Suppressor macrophage (primary cell): ENCODE measurements at regions not wholly inside any gene's neighbourhood (a gene's known extent, or its start where the extent isn't known, plus 50 kb on each side); places are given as distances from the start of the nearest gene placed in this dataset.

ENCODE experiments used
- DNase-seq, 4 experiments: peaks; one replicate each; pipeline ENCODE4 v3.0.0-alpha.2; 2020 to 2022

DNA sequence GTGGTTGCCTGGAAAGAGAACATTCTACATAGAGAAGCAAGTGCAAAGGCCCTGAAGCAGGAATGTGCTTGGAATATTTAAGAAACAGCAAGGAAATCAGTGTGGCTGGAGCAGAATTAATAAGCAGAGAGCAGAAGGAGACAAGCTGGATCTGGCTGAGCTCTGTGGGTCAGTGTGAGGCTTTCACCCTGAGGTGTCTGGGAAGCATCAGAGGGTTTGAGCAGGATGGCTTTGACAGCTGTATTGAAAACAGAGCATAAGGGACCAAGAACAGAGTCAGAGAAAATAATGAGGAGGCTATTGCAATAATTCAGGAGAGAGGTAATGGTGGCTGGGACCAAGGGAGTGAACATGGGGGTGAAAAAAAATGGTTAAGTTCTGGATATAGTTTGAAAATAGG is 199.6 kb downstream of the NXPE2 start:
- no peak for DNase-seq

DNA sequence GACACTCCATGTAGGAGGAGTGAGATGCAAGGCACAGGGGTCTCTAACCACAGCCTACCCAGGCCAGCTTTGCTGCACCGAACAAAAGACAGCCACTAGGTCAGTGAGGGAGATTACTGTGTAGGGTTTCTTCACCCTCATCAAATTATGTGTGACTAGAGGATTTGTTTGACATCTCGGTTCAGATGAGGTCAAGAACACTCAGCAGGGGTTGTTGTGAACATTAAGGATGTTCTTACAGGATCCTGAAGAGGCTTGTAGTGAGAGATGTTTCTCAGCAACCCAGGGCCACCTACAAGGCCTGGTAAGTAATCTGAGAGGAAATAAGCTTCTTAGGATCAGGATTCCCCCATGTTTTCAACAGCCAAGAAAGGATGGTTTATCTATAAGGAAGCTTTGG is 202.1 kb downstream of the NXPE2 start:
- no peak for DNase-seq

DNA sequence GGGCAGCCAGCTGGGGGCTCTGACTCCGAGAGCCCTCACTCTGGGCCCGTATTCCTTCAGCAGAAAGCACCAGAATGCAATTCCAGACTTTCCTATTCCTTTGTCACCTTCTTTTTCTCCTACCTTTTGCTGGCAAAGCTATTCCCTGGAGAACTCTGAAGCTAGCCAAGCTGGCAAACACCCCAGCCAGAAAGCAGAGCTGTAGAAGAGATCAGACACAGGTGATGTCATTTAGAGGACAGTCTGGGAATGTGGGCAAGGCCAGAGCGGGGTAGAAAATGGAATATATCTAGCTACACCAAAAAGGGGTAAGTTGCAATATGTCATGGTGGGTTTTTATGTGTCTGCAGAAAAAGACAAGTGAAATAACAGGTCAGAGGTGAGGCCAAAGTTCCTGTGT is 205.1 kb downstream of the NXPE2 start:
- DNase-seq, result no peak

DNA sequence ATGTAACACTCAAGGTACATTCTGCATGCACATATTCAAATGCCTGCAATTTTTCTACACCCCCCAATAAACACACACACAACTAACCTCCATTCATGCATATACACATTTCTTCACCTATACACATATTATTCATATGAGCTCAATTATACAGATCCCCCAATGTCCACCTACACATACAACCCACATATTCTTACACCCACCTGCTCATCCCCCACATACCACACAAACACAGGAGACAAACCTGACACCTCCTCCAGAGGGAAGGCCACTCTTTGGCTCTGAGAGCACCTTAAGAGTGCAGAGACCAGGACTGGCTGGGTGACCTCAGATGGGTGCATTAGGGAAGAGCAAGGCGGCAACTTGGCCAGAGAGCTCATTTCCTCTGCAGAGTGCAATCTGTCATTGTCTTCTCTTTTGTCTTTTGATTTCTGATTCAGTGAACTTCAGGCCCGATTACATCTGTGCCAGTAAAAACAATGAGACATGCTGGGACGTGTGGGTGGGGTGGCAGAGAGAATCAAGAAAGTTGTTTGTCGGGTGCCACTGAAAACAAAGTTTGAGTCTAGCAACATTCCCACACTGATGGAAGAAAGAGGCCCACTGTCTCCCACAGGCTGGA is 208.4 kb downstream of the NXPE2 start:
- DNase-seq, result no peak

DNA sequence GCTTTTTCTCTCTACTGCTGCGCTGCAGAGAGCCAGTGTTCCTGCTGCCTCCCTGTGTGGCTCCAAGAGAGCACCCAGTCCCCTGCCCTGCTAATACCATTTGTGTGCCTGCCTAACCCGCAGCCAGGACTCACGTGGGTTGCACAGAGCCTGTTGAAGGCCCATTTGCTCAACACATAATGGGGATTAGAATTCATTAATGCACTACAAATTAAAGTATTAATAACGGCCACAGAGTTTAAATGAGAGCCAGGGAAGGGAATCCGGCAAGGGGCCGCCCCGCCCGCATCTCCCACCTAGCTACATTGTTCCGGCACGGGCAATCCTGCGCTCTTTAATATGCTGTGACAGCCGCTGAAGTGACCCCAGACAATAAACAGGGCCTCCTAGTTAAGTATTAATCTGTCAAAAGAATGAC is 211.3 kb downstream of the NXPE2 start:
- DNase-seq, result no peak

DNA sequence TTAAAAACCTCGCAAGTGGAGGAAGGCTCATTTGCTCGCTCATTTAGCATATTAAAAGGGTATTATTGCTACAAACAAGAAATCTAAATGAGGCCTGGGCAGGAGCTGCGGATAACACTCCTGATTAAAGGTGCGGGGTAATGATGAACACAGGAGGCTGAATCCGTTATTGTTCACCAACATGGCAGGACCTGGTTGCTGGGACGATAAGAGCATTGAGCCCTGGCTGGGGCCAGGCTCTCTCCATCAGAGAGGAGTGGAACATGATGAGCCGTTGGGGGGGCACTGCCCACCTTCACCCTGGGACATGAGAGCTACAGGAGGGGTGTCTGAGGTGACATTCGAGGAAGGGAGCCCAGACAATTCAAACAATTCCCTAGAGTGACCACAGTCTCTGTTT is 211.7 kb downstream of the NXPE2 start:
- DNase-seq, result no peak

DNA sequence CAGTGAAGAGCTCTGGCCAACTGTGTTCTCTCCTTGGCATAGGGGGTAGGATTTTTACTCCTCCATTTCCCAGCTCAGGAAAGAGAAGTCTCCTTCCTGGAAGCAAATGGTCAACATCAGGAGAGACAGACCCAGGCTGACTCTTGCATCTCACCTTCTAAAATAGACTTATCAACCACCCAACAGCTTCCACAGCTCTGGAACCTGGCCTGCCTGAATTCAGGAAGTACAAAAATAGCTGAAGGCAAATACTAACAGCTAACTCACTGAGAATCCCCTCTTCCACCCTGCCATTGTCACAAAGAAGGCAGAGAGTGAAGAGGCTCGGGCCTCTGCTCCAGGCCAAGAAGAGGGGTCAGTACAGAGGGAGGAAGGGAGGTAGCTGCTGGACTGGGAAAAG is 213.6 kb downstream of the NXPE2 start:
- DNase-seq, result no peak

DNA sequence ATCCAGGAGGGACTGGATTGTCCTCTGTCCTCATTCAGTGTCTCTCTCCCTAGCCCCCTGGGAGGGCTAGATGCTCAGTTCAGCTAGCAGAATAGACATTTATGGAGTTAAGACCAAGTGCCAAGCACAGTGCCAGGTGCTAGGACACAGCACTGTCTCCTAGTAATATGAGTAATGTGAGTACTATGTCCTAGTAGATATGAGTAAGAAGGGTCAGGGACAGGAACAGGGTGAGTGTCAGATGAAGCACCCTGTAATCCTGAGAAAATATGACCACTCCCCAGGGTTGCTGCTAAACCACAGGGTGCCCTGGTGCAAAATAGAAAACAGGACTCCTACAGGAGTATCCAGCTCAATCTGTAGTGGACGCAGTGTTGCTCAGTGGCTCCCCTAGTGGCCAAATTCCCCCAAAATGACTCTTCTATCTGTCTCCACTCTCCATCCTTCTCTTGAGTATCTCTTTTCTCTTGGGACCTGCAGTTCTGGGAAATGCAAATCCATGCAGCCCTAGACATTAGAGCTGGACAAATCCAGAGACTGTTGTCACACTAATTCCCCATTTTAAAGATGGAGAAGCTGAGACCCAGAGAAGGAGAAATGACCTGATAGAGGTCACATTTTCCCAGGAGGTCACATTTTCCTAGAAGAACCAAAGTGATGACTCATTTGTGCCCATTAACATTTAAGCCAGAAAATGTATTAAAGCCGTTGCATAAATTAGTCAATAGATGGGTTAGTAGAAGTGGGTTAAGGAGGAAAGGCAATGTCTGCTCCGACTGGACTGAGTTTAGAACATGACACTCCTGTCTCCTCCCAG is 214.3 kb downstream of the NXPE2 start:
- peak in 2 of 4 experiments; percentile 2 to 18 for DNase-seq

DNA sequence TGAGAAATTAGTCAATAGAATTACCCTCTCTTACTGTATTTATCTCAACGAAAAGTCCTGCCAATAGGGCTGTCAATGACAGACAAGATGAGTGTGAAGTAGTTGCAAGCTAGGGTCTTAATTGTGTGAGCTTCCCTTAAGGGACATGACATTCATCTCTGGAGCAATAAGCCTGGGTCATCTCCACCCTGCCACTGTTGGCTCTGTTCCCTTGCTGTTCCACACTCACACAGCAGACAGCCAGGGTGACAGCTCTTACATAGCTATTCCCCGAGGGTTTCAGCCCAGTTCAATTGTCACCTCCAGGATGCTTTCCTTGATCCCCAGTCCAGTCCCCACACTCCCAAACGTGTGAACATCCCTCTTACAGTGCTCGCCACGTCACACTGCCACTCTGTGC is 215.0 kb downstream of the NXPE2 start:
- DNase-seq, result no peak

DNA sequence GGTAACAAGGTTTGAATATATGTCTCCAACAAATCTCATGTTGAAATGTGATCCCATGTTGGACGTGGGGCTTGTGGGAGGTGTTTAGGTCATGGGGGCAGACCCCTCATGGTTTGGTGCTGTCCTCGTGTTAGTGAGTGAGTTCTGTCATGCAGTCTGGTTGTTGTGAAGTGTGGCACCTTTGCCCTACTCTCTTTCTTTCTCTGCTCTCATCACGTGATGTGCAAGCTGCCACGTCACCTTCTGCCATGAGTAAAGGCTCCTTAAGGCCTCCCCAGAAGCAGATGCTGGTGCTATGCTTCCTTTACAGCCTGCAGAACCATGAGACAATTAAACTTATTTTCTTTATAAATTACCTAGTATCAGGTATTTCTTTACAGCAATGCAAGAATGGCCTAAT is 218.3 kb downstream of the NXPE2 start:
- DNase-seq, result no peak

DNA sequence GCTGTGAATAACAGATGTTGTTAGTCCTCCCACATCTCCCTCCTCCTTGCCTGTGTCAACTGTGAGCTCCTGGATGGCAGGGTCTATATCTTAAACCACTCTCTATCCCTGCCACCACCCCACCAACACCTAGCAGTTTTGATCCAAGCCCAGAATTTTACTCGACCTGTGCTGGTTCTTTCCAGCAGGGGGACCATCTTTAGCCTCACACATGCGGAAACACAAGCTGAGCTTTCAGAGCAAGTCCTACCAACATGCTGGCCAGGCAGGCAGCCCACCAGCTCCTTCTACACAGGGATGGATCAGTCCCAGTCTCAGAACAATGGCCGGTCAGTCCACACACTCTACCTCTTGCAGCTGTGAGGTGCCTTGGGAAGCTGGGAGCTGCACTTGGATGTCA is 231.5 kb downstream of the NXPE2 start:
- no peak for DNase-seq

DNA sequence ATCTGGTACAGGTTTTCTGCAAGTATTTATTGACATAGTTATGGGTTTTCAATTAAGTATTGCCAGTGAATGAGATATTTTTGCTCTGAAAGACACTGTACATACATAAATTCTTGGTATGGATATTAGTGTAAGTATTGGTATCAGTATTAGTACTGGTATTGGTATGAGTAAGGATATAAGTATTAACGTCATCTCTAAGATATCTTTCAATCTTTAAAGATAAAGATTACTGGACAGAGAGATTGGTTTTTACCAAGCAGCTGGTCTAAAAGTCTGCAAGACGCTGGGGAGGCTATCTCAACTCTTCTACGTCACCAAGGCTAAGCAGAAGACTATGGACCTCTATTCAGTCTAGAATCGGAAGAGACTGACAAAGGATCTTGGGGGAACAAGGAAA is 234.5 kb downstream of the NXPE2 start:
- DNase-seq, result no peak

DNA sequence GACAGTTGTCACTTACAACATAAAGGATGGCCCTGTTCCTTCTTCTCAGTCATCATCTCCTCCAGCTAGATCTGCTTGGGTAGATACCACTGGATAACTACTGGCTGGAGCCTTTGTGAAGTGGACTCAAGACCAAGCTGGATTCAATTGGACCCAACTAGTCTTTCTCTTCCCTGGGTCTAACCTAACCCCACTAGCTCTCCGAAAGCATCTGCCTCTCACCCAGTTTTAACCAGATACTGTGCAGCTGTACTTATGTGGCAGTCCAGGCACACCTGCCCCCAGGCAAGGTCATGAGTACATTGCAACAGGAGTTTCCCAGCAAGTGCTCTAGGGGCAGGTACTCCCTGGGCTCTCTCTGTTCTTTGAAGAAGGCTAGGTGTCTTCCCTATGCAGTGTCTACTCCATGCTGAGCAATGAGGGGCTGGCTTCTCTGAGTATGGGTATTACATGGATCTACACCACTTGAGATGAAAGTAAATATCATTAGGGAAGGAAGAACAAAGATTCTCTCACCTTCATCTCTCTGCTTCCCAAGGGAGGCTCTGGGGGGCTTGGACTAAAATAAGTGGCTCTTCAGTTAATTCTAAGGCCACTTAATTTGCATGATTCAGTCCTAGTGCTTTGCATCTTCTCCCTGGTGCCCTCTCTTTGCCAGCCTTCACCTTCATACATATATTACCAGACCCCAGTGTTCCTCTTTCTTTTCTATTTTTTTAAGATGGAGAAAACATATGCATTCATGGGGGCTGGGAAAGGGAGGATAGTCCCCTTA is 236.1 kb downstream of the NXPE2 start:
- no peak for DNase-seq

DNA sequence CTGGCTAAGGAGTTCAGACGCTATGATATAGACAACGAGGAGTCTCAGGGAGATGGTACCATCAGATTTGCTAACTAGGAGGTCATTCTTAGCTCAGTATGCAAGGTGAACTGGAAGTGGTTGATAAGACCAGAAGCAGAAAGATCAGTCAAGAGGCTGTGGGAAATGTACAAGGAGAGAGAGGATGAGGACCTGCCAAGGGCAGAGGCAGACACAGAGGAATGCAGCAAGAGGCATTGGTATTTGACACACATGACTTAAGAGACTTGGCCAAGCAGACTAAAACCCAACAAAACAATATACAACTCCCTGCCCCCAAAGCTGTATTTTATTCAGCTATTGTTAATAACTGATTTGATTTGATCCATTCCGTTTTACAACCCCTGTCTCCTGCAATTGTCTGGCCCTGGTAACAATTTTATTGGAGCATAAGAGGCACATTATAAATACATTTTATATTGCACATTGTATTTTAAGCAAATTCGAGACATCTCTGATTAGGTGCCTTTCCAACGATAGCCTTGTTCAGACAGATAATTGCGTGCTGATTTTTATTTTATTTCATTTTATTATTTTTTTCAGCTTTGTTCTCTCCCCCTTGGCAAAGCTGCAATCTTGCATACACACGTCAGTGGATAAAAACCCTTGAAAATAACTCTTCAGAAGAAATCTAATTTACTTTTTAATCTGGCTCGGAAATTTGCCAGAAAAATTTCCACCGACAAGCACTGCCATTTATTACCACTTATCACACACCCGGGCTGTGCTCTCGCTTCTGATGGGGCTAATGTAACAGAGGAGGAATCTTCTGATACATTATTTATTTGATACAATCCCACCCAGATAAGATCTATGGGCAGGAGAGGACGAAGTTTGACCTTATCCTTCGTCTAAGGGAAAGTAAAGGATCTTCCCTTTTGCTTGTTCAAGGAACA is 237.8 kb downstream of the NXPE2 start:
- DNase-seq, result no peak

DNA sequence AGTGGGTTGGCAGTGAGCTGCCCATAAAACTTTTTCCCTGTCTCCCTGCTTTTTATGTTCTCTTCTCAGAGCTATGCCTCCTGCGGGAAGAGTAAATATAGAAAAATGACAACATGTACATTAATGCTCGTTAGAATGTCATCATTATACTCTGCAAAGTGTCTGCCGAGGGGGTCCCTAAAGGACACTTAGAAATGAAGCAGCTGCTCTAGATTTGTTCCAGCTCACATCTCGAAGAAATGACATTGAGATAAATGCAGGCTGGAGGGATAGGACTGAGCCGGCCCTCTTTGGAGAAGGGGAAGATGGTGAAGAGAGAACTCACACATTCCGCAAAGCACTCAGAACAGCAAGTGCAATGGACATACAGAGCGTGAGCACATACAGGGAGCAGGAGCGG is 240.0 kb downstream of the NXPE2 start:
- DNase-seq, result no peak

DNA sequence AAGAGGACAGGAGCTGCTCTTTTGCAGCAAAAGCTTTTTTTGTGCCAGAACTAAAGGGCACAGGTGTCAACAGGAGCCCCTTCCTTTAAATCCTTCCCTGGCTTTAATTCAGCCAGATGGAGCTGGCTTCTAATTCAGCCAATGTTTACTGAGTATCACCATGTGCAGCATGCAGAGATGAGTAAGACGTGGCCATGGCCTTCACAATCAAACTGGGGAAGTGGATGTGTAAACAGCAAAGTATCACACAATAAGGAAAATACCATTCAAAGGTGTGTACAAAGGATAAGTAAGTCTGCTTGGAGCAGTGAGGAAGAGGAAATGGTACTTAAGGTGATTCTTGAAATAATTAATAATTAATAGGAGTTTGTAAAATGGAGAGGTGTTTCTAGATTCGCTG is 243.4 kb downstream of the NXPE2 start:
- DNase-seq, result no peak

DNA sequence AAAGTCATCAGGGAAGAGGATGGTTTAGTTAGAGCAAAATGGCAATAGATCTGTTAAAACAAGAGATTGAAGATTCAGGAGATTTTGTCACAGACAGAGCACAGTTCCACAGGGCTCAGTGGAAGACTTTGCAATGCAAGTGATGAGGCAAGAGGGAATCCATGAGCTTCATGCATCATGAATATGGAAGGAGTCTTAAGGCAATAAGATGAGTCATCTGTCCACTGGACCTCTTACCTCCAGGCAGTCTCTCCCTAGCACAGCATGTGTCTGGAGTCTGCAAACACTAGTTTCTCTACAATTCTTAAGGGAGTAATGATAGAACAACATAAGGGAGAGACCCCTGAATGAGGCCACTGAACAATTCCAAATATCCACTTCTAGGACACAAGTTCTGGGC is 245.7 kb downstream of the NXPE2 start:
- DNase-seq, result no peak

DNA sequence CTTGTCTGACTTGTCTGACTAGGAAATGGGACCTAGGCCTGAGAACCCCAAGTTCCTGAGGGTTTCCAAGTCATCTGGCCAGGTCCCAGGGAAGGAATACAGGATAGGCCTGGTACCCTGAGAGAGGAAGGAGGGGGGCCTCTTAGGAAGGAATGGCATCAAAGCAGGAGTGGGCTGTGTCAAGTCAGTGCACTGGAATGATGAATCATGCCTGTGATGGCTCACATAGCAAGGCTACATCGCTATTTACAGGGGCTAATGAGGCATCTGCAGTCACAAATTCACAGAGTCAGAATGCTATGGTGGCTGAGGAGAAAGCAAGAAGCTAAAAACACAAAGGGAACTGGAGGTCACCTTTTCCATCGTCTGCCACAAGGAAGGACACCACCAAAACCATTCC is 247.3 kb downstream of the NXPE2 start:
- no peak for DNase-seq

DNA sequence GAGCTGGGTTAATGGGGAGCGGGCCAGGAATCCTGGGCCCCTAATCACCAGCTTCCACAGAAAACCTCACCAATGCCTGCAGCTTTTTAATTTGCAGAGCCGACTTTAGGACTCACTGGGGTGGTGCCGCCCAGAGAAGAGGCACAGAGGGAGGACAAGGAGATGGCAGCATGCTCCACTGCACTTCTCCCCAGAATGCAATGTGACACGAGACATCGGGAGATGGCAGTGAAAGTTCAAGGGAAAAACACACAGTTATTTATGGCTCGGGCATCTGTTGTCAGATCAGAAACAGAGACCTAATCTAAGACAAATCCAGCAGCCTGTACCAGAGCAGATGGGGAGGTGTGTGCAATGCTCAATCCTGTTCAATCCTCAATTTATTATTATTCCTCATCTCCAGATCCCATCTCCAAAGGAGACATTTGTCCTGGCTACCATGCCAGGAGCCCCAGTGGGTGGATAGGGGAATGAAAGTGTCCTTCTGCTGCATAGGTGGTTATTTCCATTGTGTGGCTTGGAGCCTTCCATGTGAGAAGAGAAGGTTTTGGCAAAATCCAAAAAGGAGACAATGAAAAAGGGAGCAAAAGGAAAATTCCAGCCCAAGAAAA is 250.0 kb downstream of the NXPE2 start:
- DNase-seq, result no peak

DNA sequence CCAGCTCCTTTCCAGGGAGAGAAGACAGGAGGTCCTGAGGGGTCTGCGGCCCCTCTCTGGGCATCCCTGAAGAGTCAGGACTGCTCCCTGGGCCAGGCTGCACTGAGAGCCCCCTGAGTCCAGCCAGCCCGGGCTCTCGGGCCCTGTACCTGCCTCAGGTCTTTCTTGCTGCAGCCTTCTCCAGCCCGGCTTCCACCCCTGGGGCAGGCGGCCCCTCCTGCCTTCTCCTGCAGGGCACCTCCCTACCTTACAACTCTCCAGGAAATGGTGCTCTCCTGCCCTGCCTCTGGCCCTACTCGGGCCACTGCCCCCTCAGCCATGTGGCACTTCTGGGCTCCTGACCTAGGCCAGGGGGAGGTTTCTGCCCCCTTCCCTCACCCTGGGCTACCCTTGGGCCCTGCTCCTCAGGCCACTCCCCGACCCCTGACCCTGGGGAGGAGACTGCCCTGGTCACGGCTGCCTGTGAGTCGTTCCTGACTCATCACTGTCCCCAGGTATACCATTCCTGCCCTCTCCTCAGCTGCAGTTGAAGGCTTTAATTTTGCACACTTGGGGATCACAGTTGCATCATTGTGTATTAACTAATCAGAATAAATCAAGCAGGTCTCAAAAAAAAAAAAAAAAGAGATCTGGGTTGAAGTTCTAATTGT is 251.1 kb downstream of the NXPE2 start:
- DNase-seq, result no peak

DNA sequence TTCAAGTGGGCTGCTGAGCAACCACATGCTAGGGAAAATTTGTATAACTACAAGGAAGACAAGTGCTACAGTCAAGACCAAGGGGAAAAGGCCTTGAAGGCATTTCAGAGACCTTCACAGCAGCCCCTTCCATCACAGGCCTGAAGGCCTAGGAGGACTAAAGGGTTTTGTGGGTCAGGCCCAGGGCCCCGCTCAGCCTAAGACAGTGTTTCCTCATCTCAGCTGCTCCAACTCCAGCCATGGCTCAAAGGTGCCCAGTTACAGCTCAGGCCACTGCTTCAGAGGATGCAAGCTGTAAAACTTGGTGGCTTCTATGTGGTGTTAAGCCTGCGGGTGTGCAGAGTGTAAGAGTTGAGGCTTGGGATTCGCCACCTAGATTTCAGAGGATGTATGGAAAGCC is 260.5 kb downstream of the NXPE2 start:
- DNase-seq, result no peak

DNA sequence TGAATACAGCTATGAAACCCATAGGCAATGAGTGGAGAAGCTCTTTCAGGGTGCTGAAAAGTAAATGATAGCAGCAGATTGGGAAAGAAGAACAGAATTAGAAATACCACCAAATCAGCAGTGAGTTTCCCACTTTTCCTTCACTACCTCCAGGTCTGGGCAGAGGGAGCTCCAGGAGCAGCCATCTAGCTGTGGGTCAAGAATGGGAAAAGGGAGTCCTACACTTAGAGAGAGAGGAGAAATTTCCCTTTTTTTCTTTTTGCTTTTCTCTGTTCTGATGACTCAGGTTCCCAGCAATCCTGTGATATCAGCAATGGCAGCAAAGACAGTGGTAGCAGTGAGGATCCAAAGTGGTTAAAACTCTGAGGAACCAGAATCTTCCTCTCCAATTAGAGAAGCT is 263.9 kb downstream of the NXPE2 start:
- DNase-seq, result no peak
